CD14-positive monocyte (primary cell): ENCODE measurements at regions not wholly inside any gene's neighbourhood (a gene's known extent, or its start where the extent isn't known, plus 50 kb on each side); places are given as distances from the start of the nearest gene placed in this dataset.

Experiments
- DNase-seq, 3 donors: peaks; one replicate each; pipeline ENCODE4 v3.0.0-alpha.2; 2011 to 2022
- H2AFZ ChIP-seq: 2 replicates; pipeline ENCODE4 v1.6.0; 2012; ENCODE audit warnings: mild to moderate bottlenecking, low read depth, low read length, inconsistent platforms; ENCODE audit not compliant: insufficient read depth, poor library complexity, severe bottlenecking
- H3K27ac ChIP-seq, 2 donors: 1 replicate in 1 of 2; 2 replicates in 1 of 2; pipeline ENCODE4 v1.5.1; 2012 to 2013; ENCODE audit warnings: low read length in 2 of 2, control low read depth in 1 of 2, inconsistent platforms in 1 of 2, low read depth in 1 of 2, mild to moderate bottlenecking in 1 of 2
- H3K27me3 ChIP-seq, 2 donors: one replicate each; pipeline versions ENCODE4 v1.6.0 to v1.6.1; 2011 to 2013; ENCODE audit warnings: low read length in 2 of 2; ENCODE audit not compliant: control insufficient read depth in 2 of 2, insufficient read depth in 2 of 2
- H3K36me3 ChIP-seq, 2 donors: replicated peaks in 1 of 2; 1 replicate in 1 of 2; 2 replicates in 1 of 2; pipeline versions ENCODE4 v1.5.1 to v1.6.1; 2012 to 2013; ENCODE audit warnings: low read length in 2 of 2, control low read depth in 1 of 2, inconsistent platforms in 1 of 2, mild to moderate bottlenecking in 1 of 2; ENCODE audit not compliant: insufficient read depth in 2 of 2, control insufficient read depth in 1 of 2
- H3K4me1 ChIP-seq, 2 donors: 1 replicate in 1 of 2; 2 replicates in 1 of 2; pipeline versions ENCODE4 v1.5.1 to v1.6.1; 2012 to 2013; ENCODE audit warnings: low read length in 2 of 2, control low read depth in 1 of 2, inconsistent platforms in 1 of 2, mild to moderate bottlenecking in 1 of 2, moderate library complexity in 1 of 2; ENCODE audit not compliant: insufficient read depth in 2 of 2, control insufficient read depth in 1 of 2
- H3K4me2 ChIP-seq: replicated peaks from 2 replicates; pipeline ENCODE3; 2012; ENCODE audit warnings: low read length, moderate library complexity, mild to moderate bottlenecking; ENCODE audit not compliant: poor library complexity, severe bottlenecking; ENCODE audit errors: extremely low read depth
- H3K4me3 ChIP-seq, 3 experiments: fragments of 200-600 bp in 1 of 3; sonication (generic) in 1 of 3; replicated peaks in 1 of 3; 1 replicate in 2 of 3; 2 replicates in 1 of 3; pipeline ENCODE4 v1.5.1; 2011 to 2013; ENCODE audit warnings: low read length in 3 of 3, mild to moderate bottlenecking in 3 of 3, control low read depth in 2 of 3, low read depth in 2 of 3, inconsistent platforms in 1 of 3, moderate library complexity in 1 of 3
- H3K79me2 ChIP-seq: 2 replicates; pipeline ENCODE4 v1.6.0; 2012; ENCODE audit warnings: mild to moderate bottlenecking, control low read depth, inconsistent platforms, low read length, moderate library complexity; ENCODE audit not compliant: insufficient read depth
- H3K9ac ChIP-seq: 2 replicates; pipeline ENCODE4 v1.6.0; 2017; ENCODE audit warnings: low read length, mild to moderate bottlenecking; ENCODE audit not compliant: insufficient read depth, poor library complexity, severe bottlenecking
- H3K9me3 ChIP-seq, 2 donors: replicated peaks in 1 of 2; 1 replicate in 1 of 2; 2 replicates in 1 of 2; pipeline versions ENCODE4 v1.5.1 to v1.6.1; 2012 to 2013; ENCODE audit warnings: low read length in 2 of 2, control low read depth in 1 of 2; ENCODE audit not compliant: control insufficient read depth in 1 of 2, insufficient read depth in 1 of 2
- H4K20me1 ChIP-seq: 2 replicates; pipeline ENCODE4 v1.6.0; 2012; ENCODE audit warnings: mild to moderate bottlenecking, low read length, control low read depth, moderate library complexity; ENCODE audit not compliant: insufficient read depth
- H3K27ac Mint-ChIP-seq, 7 donors: one replicate each; pipeline ENCODE4 v1.8.0; 2020; ENCODE audit warnings: mild to moderate bottlenecking in 7 of 7, mixed read lengths in 7 of 7, moderate library complexity in 6 of 7, inconsistent platforms in 2 of 7
- H3K27me3 Mint-ChIP-seq, 3 donors: one replicate each; pipeline ENCODE4 v1.8.0; 2021 to 2022; ENCODE audit warnings: low read depth in 3 of 3, mild to moderate bottlenecking in 3 of 3, mixed read lengths in 3 of 3, moderate library complexity in 3 of 3, inconsistent platforms in 1 of 3
- H3K36me3 Mint-ChIP-seq, 2 donors: one replicate each; pipeline ENCODE4 v1.8.0; 2020; ENCODE audit warnings: mixed read lengths in 2 of 2, inconsistent platforms in 1 of 2, mild to moderate bottlenecking in 1 of 2
- H3K4me1 Mint-ChIP-seq: one replicate; pipeline ENCODE4 v1.8.0; 2020; ENCODE audit warnings: mild to moderate bottlenecking, mixed read lengths
- H3K4me3 Mint-ChIP-seq, 2 donors: one replicate each; pipeline ENCODE4 v1.8.0; 2020; ENCODE audit warnings: mild to moderate bottlenecking in 2 of 2, mixed read lengths in 2 of 2, moderate library complexity in 1 of 2
- H3K9me3 Mint-ChIP-seq, 7 donors: one replicate each; pipeline ENCODE4 v1.8.0; 2020 to 2022; ENCODE audit warnings: mixed read lengths in 7 of 7, mild to moderate bottlenecking in 6 of 7, moderate library complexity in 6 of 7, inconsistent platforms in 2 of 7
- CTCF ChIP-seq: fragments of 200-600 bp; IDR thresholded peaks from one replicate; pipeline ENCODE4 v1.8.0; 2022; ENCODE audit warnings: antibody characterized with exemption, mild to moderate bottlenecking
- WGBS: methylation state at CpG from one replicate; pipeline ENCODE4 v1.1.5; 2013; ENCODE audit warnings: missing lambda C conversion rate; ENCODE audit not compliant: insufficient coverage; 5-methylcytosine and 5-hydroxymethylcytosine counted together
- intact Hi-C, 2 donors: fragments of 100-400 bp; cut with micrococcal nuclease; formaldehyde crosslinking; loops; one replicate each; pipeline versions ENCODE4 v1.15.0 to v1.15.1; 2023

- Histone ChIP-seq H3K9me3 (no peaks in the 10 kb centered on the region), H3K79me2 (no peaks in the 10 kb centered on the region), H2AFZ (no peak overlapping the region), H3K27ac (no peak overlapping the region), H3K4me2 (no peak overlapping the region), H3K36me3 (no peaks in the 10 kb centered on the region), H3K4me1 (peaks cover 46 to 57% of the 10 kb centered on the region in 2 donors), H3K9ac (no peak overlapping the region), H3K4me3 (no peak overlapping the region), H4K20me1 (no peaks in the 10 kb centered on the region), H3K27me3 (no peaks in the 10 kb centered on the region)
- no peak overlapping the region for H3K4me3 Mint-ChIP-seq
- peak overlapping the region in 3 of 7 donors; percentile 20 to 89 (median 57) for H3K27ac Mint-ChIP-seq
- peaks cover 68% of the 10 kb centered on the region for H3K4me1 Mint-ChIP-seq
- no peak for DNase-seq
- peaks cover 2 to 3% of the 10 kb centered on the region in 2 donors for H3K36me3 Mint-ChIP-seq
- peaks cover 0 to 5% (median 2%) of the 10 kb centered on the region in 7 donors for H3K9me3 Mint-ChIP-seq
- H3K27me3 Mint-ChIP-seq = peaks cover 0 to 2% (median 2%) of the 10 kb centered on the region in 3 donors
- no peak for TF ChIP-seq CTCF
- WGBS = no CpG with 5 or more reads among the region's 4 CpGs
- intact Hi-C loops = loop anchor here in 1 of 2 donors (10.0 kb wide), 1 partner anchor 71 kb away; no protein-coding TSS in a partner anchor
Observed at GRCh38 chr6:14705841-14706377, 540.0 kb upstream of the JARID2 start.

DNA sequence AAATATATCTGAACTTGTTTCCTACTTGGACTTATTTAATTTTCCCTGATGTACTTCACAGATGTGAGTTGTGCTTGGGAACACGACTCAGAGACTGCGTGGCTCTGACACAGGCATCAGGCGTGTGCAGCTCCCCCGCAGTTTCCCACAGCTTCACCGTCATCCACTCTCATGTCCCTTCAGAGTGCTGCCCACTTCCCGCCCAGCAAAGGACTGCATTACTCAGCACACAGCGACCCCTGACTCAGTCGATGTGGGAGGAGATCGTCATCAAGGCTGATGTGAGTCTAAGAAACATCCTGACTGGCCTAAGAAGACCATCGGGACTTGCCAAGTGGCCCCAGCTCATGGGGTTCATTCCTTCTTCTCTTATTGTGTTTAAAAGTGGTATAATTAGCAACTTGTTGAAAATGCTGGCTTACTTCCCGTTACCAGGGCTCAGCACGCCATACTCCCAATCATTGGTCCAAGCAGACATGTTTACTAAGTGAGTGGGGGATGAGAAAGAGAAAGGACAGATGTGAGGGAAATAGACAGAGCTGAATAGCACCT lies 539.4 kb upstream of the JARID2 start:
- Histone ChIP-seq H3K4me3 (no peak overlapping the region), H3K9me3 (no peaks in the 10 kb centered on the region), H4K20me1 (no peaks in the 10 kb centered on the region), H3K79me2 (no peaks in the 10 kb centered on the region), H3K27ac (peak overlapping the region in 1 of 2 donors; percentile 60), H2AFZ (no peak overlapping the region), H3K36me3 (no peaks in the 10 kb centered on the region), H3K9ac (no peak overlapping the region), H3K27me3 (no peaks in the 10 kb centered on the region), H3K4me1 (peaks cover 46 to 57% of the 10 kb centered on the region in 2 donors), H3K4me2 (no peak overlapping the region)
- H3K4me3 Mint-ChIP-seq = no peak overlapping the region
- DNase-seq = peak; percentile 47 to 83 (median 63)
- H3K9me3 Mint-ChIP-seq = peaks cover 0 to 3% (median 2%) of the 10 kb centered on the region in 7 donors
- intact Hi-C loops = loop anchor here in 1 of 2 donors (10.0 kb wide), 1 partner anchor 72 kb away; no protein-coding TSS in a partner anchor
- TF ChIP-seq CTCF = no peak
- H3K27me3 Mint-ChIP-seq = peaks cover 0 to 2% (median 2%) of the 10 kb centered on the region in 3 donors
- WGBS = 97% methylated on average over 5 of the region's 12 CpGs
- H3K36me3 Mint-ChIP-seq = peaks cover 2 to 3% of the 10 kb centered on the region in 2 donors
- peaks cover 69% of the 10 kb centered on the region for H3K4me1 Mint-ChIP-seq
- peak overlapping the region in 6 of 7 donors; percentile 18 to 89 (median 73) for H3K27ac Mint-ChIP-seq
